ENCODE measurements at regions not wholly inside any gene's neighbourhood (a gene's known extent, or its start where the extent isn't known, plus 50 kb on each side); places are given as distances from the start of the nearest gene placed in this dataset.

GRCh38 chrX:125673758-125674157 is 354.1 kb downstream of the TEX13C start:
- TF ChIP-seq CTCF (IDR thresholded peaks at IDR 0.05; ENCODE audit: extremely low read depth in 1 of 2, insufficient read depth in 1 of 2, low read depth in 1 of 2, low read length in 2 of 2) (no peak), EZH2 (IDR thresholded peaks at IDR 0.05; ENCODE audit: borderline replicate concordance, low read depth, low read length, severe bottlenecking) (no peak), MAX (IDR thresholded peaks at IDR 0.05; ENCODE audit: insufficient read depth, insufficient read length) (no peak), POLR2A (IDR thresholded peaks at IDR 0.05; ENCODE audit: low read depth, low read length) (no peak), POLR2AphosphoS5 (IDR thresholded peaks at IDR 0.05; ENCODE audit: insufficient read depth, low read depth, low read length) (no peak)
